ENCODE measurements at regions not wholly inside any gene's neighbourhood (a gene's known extent, or its start where the extent isn't known, plus 50 kb on each side); places are given as distances from the start of the nearest gene placed in this dataset.

GRCh38 chr16:60763869-60764268 is 1272.4 kb downstream of the CDH8 start:
- DNase-seq (ENCODE audit: low read depth): no peak
- TF ChIP-seq CTCF (IDR thresholded peaks at IDR 0.05; ENCODE audit: insufficient read depth, low read depth, low read length): no peak
- no peak overlapping the region for H3K4me3 ChIP-seq (ENCODE audit: low read depth, low read length)

GRCh38 chr16:60755907-60756306 is 1280.3 kb downstream of the CDH8 start:
- no peak overlapping the region for H3K4me3 ChIP-seq (ENCODE audit: low read depth, low read length)
- no peak for DNase-seq (ENCODE audit: low read depth)
- TF ChIP-seq CTCF (IDR thresholded peaks at IDR 0.05; ENCODE audit: insufficient read depth, low read depth, low read length): no peak

- TF ChIP-seq CTCF (IDR thresholded peaks at IDR 0.05; ENCODE audit: insufficient read depth, low read depth, low read length): no peak
- H3K4me3 ChIP-seq (ENCODE audit: low read depth, low read length): no peak overlapping the region
- no peak for DNase-seq (ENCODE audit: low read depth)
Observed at GRCh38 chr16:60748366-60748765, 1287.9 kb downstream of the CDH8 start.

- no peak for TF ChIP-seq CTCF (IDR thresholded peaks at IDR 0.05; ENCODE audit: insufficient read depth, low read depth, low read length)
- DNase-seq (ENCODE audit: low read depth): no peak
Observed at GRCh38 chr16:60744198-60744597, 1292.0 kb downstream of the CDH8 start.

GRCh38 chr16:60741810-60742209 is 1294.4 kb downstream of the CDH8 start:
- H3K4me3 ChIP-seq (ENCODE audit: low read depth, low read length): no peak overlapping the region
- DNase-seq (ENCODE audit: low read depth): no peak
- no peak for TF ChIP-seq CTCF (IDR thresholded peaks at IDR 0.05; ENCODE audit: insufficient read depth, low read depth, low read length)

More at GRCh38 chr16:60744198-60744597, 1292.0 kb downstream of the CDH8 start:
- H3K4me3 ChIP-seq (ENCODE audit: low read depth, low read length): no peak overlapping the region

GRCh38 chr16:60739737-60740683 is 1296.2 kb downstream of the CDH8 start:
- no peak overlapping the region for H3K4me3 ChIP-seq (ENCODE audit: low read depth, low read length)
- DNase-seq (ENCODE audit: low read depth): no peak
- no peak for TF ChIP-seq CTCF (IDR thresholded peaks at IDR 0.05; ENCODE audit: insufficient read depth, low read depth, low read length)

Measured in fibroblast of villous mesenchyme (primary cell).